ENCODE measurements at regions not wholly inside any gene's neighbourhood (a gene's known extent, or its start where the extent isn't known, plus 50 kb on each side); places are given as distances from the start of the nearest gene placed in this dataset.

DNA sequence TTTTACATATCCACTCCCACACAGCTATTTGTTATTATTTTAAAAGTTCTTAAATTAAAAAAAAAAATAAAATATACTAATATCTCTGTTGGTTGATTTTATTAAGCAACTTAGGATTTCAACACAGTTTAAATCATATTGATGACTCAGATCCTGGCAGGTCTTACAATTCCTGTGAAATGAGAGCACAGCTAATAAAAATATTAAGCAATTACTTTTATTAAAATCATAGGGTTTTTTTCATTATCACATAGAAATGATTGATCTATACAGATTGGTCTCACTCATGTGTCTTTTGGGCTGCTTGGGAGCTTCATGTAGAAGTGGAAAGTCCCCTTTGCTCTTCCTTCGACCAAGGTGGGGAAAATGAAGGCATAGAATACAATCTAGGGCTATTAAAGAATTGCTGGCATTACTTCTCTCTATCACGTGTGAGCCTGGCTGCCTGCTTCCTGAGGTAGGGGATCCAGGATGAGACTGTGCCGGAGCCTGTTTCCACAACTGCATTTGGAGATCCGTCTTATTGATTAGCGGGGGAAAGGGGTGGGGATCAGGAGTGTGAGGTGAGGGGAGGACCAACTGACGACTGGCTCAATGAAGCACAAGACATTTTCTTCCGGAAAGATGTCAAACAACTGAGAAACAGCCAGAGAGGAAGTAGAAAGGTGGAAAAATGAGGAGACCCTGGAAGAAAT, 858.0 kb downstream of the USP25 start:
- DNase-seq (ENCODE audit: low read depth): peak; percentile 41

DNA sequence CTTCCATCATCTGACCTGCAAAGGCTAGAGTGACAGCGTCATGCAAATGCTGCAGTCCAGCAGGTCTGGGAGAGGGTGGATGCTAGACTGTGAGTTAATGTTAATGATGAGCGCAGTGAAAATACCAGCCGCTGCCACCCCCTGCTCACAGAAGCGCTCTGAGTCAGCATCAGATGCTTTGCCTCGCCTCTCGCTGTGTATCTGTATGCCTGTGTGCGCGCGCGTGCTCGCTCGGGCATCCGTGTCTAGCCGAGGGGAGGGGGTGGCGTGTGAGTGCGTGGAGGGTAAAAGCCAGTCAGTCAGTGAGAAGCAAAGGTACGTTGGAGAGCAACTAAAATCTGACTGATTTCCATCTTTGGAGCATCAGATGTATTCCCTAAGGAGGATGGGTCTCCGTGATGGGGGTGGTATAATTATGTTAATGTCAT, 858.7 kb downstream of the USP25 start:
- peak; percentile 68 for DNase-seq (ENCODE audit: low read depth)

DNA sequence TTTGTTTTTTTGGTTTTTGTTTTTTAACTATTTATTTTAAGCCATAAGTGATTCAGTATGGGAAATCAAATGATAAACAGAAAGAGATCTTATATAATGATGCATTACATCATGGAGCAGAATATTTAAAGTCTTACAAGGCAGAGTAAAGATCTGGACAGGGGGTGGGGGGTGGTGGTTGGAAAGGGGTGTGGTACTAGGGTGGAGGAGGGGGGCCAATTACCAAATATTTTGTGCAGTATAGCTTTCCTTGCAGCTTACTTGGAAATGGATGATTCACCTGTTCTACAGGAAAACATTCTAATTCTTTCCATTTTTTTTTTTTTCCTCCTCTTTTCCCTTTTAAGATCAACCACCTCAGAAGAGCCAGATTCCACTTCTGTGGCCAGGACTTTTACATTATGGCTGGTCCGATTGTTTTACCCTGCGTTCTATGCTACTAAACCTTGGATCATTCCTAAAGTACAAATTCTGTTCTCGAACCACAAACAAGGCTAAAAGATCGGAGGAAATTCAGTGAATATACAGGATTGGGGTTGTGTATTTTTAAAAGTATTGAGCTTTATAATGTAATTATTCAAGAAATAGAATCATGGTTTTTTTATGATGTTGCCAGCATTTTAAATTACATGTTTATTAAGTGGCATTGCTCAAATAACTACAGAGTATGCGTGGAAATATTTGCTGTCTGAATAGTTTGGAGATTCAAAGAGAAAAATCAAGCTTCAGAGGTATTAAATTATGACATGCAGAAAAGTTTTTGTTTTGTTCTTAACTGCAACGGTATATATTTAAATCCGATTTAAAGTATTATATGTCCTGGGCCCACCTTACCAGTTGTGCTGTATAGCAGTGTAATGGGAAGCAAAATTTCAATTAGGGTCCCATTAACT, 859.5 kb downstream of the USP25 start:
- DNase-seq (ENCODE audit: low read depth): no peak

DNA sequence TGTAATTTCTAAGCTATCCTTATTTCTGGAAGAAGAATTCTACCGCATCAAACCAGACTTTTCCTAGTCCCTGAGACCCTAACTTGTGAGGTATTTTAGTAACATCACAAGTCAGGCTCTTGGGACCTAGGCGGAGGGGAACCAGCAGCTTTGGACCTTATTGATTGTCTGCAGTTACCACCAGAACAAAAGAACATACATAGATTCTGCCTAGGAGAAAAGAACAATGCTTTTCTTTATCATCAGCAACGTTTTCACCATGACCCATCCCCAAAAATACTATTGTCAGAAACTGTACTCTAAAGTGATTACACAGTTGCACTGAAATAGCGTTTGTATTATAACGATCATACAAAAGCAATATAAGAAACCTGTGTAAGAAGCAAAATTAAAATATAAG, 860.4 kb downstream of the USP25 start:
- DNase-seq (ENCODE audit: low read depth): no peak

DNA sequence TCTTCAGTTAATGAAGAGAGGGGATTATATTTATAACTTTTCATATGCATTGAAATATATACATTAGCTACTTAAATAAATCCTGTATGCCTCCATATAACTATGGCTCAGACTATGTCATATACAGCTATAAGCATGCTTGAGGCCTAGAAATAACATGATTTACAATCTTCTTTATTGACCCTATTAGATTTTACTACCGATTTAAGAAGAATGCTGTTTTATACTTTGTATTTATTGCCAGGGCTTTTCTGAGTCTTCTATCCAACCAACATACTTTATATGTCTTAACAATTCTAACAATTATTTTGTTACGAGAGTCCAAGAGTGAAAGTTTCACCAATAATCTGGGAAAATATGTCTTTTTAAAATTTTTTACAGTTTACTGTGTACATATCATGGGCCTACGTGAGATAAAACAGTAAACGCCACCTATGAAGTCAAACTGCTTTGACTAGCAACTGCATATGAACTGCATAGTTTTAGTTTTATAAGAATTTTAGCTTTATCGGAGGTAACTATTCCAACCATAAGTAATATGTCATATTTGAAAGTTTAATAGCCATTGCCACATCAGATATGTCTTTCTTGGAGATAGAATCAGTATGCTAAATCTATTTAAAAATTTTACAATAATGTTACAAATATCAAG, 861.0 kb downstream of the USP25 start:
- DNase-seq (ENCODE audit: low read depth): no peak

GRCh38 chr21:16592381-16592780, 862.6 kb downstream of the USP25 start:
- no peak for DNase-seq (ENCODE audit: low read depth)

DNA sequence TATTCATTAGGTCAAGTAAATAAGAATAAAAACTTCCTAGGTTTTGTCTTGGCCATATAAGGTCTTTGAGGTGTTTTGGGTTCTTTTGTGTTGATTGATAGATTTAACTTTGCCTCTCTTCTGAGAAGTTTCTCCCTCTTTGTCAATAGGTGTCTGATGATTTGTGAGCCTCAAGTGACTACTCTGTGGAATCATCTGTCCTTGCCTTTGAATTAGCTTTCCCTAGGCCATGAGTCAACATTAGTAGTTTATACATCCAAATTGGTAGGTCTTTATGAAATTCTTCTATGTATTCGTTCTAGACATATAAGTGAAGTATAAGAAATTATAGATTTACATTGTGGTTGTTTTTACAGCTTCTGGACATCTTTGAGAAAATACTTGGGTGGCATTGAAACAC, 864.4 kb downstream of the USP25 start:
- DNase-seq (ENCODE audit: low read depth): no peak

DNA sequence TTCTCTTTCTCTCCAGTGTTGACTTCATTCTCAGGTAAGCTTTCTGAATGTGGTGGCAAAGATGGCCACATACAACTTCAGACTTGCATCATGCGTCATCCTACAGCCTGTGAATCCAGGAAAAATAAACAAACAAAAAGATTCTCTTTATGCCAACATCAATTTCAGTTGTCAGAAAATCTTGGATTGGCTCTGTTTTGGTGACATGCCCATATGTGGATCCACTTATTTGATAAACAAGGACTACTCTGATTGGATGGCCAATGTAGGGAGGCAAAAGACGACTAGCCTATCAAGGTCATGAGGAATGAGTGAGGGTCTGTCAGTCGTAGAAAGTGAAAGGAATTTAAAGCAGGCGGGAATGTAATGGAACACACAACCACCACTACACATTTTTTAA, 866.6 kb downstream of the USP25 start:
- no peak for DNase-seq (ENCODE audit: low read depth)

GRCh38 chr21:16597753-16598152, 868.0 kb downstream of the USP25 start:
- DNase-seq (ENCODE audit: low read depth): no peak

- no peak for DNase-seq (ENCODE audit: low read depth)
Measured at GRCh38 chr21:16605597-16605996, 875.8 kb downstream of the USP25 start.

DNA sequence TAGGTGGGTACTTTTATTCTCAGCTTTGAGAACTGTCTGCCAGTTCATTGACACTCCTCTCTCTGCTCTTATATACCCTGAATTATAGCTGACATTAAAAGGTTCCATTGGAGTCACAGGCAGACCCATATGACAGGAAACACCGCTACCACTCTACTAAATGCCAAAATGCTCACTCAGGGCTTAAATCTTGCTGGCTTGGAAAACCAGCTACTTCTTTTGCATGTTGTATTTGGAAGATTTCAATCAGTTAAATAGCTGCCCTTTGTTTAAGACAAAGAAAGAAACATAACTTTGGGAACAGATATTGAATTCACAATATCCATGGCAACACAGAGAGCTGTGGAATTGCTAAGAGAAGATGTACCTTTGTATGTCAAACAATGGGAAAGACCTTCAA, 876.5 kb downstream of the USP25 start:
- no peak for DNase-seq (ENCODE audit: low read depth)

DNA sequence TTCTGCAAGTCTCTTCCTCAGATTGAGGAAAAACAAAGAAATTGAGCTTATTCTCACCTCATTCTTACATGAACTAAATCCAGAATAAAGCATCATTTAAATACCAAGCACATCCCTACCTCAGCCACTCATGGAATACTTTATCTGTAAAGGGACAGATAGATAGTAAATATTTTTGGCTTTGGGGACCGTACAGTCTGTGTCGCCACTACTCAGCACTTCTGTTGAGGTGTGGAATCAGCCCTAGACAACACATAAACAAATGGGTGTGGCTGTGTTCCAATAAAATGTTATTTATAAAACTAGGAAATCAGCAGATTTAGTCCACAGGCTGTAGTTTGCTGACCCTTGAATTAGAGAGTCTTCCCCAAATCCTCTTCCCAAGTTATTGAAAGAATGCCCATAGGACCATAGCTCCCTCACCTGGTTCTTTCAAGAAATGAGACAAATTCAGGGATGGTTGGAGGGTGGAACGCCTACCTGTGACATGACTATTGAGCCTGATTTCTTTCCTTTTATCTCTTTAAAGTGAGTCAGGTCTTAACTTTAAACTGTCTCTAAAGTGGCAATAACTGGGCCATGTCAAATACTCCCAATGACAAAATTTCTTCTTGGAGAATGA, 878.5 kb downstream of the USP25 start:
- DNase-seq (ENCODE audit: low read depth): no peak

- no peak for DNase-seq (ENCODE audit: low read depth)
Measured at GRCh38 chr21:16619281-16619680, 889.5 kb downstream of the USP25 start.

DNA sequence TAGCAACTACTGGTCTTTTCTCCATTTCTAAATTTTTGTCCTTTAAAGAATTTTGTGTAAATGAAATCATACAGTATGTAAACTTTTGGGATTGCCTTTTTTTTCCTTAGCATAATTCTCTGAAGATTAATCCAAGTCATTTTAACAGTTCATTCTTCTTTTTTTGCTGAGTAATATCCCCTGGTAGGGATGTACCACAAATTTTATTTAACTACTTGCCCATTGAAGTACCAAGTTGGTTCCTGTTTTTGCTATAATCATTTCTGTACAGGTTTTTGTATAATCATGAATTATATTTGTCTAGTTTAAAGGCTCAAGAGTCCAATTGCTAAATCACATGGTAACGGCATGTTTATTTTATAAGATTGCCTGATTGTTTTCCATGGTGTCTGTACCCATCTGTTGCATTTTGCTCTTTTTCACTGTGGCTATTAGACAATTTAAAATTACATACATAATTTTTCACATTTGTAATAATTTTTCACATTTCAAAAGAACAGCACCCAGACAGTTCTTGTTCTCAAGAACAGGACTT, 891.1 kb downstream of the USP25 start:
- no peak for DNase-seq (ENCODE audit: low read depth)

DNA sequence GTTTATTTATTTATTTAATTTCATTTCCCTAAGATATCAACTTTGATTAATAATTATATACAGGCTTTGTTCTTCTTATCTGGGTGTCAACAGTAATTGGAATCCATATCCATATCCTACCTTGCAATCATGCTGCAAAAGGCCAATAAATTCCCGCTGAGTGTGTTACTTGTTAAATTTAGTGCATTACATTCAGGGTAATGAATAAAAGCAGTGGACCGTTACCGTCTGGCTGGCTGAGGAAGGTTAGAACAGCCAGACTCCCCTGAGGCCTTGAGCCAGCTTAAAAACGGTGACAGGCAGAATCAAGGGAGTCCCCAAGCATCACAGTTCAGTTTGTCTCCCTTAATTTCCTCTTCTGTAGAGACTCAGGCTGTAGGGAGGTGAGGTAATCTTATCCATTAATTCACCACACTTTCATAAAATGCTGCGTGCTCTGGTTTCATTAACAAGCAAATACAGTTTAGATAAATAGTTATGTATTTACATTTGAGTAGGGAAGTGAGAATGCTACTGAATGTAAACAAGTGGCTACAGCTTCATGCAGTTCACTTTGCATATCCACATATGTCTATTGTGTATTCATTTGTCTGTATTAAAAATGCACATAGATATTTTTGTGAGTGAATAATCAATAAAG, 888.2 kb upstream of the CXADR start:
- DNase-seq (ENCODE audit: low read depth): no peak

GRCh38 chr21:16625491-16625890, 887.4 kb upstream of the CXADR start:
- no peak for DNase-seq (ENCODE audit: low read depth)

DNA sequence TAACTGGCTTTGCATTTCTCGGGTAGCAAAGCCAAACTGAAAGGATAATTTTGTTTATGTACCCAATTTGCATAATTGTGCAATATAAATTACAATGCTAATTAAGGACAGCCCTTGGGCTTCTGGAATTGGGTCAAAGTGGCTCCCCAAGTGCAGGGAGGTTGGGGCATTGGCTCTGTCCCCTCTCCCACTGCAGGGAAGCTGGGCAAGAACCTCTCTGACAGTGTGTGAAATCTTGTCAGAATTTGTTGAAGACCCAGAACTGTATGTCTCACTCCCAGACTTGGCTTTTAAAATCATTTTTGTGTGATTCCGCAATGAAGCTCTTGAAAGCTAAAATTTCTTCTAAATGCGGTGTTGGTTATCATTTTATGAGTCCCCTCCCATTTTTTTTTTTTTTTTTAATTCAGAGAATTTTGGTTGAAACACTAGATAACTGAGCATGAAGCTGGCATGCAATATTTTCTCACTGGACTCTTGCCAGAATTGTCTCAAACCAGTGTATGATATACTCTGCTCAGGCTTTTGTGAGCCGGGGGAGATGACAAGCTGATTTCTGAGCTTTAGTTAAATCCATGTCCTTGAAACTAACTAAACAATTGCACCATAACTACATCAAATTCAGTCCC, 878.9 kb upstream of the CXADR start:
- no peak for DNase-seq (ENCODE audit: low read depth)

- no peak for DNase-seq (ENCODE audit: low read depth)
Measured at GRCh38 chr21:16634515-16634914, 878.3 kb upstream of the CXADR start.

- DNase-seq (ENCODE audit: low read depth): no peak
Measured at GRCh38 chr21:16640297-16641027, 872.4 kb upstream of the CXADR start.

GRCh38 chr21:16642353-16642752, 870.5 kb upstream of the CXADR start:
- no peak for DNase-seq (ENCODE audit: low read depth)

- DNase-seq (ENCODE audit: low read depth): no peak
Measured at GRCh38 chr21:16644685-16645084, 868.2 kb upstream of the CXADR start.
